ENCODE measurements at regions not wholly inside any gene's neighbourhood (a gene's known extent, or its start where the extent isn't known, plus 50 kb on each side); places are given as distances from the start of the nearest gene placed in this dataset.

DNA sequence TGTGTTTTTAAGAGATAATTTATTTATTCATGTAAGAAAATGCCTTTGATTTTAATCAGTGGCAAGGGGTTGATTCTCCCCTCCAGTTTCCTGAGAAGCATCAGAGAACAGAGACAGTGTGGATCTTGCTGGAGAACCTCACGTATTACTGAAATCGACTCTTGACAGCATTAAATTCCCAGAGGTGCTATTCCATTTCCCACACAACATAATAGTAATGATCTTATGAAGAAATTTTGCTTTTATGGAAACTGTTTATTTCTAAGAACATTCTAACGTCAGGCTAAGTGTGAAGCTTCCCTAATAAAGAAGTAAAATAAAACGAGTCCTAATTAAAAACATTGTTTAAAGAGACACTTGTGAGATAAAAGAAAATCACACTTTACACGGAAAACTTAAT, 293.1 kb upstream of the NRP1 start:
- H3K4me3 ChIP-seq (ENCODE audit: low read depth, low read length) = no peak overlapping the region
- TF ChIP-seq, protein P1, sequence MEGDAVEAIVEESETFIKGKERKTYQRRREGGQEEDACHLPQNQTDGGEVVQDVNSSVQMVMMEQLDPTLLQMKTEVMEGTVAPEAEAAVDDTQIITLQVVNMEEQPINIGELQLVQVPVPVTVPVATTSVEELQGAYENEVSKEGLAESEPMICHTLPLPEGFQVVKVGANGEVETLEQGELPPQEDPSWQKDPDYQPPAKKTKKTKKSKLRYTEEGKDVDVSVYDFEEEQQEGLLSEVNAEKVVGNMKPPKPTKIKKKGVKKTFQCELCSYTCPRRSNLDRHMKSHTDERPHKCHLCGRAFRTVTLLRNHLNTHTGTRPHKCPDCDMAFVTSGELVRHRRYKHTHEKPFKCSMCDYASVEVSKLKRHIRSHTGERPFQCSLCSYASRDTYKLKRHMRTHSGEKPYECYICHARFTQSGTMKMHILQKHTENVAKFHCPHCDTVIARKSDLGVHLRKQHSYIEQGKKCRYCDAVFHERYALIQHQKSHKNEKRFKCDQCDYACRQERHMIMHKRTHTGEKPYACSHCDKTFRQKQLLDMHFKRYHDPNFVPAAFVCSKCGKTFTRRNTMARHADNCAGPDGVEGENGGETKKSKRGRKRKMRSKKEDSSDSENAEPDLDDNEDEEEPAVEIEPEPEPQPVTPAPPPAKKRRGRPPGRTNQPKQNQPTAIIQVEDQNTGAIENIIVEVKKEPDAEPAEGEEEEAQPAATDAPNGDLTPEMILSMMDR (IDR thresholded peaks at IDR 0.05; ENCODE audit: low read depth, low read length, missing control alignments) = no peak
- no peak for DNase-seq (ENCODE audit: low read depth)

DNA sequence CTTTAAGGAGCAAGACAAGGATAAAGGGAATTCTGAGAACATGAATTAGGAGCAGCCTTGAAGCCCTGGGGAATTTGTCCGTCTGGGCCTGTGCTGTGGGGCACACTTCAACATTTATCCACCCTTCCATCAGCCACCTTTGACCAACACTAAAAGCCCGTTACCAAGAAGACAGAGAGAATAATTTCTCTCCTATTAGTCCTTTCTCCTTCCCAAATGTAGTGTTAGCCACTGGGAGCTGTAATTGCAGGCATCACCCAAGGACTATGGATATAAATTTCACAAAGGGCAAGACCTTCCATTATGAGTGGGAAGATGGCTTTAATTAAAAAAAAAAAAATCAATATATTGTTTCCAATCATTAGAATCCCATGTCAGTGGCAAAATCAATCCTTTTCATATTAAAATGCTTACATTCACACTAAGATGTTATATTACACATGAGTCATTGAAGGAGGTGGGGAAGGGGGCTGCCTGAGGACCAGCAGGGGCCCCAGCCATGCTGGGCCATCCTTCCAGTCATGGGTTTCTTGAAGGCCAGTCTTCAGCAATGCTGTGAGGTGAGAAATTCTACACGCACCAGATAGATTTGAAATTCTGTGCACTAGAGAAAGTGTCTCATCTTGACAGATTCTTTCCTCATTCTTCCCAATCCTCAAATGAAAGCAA, 292.5 kb upstream of the NRP1 start:
- TF ChIP-seq, protein P1 (IDR thresholded peaks at IDR 0.05; ENCODE audit: low read depth, low read length, missing control alignments) = no peak
- H3K4me3 ChIP-seq (ENCODE audit: low read depth, low read length) = no peak overlapping the region
- DNase-seq (ENCODE audit: low read depth) = no peak

DNA sequence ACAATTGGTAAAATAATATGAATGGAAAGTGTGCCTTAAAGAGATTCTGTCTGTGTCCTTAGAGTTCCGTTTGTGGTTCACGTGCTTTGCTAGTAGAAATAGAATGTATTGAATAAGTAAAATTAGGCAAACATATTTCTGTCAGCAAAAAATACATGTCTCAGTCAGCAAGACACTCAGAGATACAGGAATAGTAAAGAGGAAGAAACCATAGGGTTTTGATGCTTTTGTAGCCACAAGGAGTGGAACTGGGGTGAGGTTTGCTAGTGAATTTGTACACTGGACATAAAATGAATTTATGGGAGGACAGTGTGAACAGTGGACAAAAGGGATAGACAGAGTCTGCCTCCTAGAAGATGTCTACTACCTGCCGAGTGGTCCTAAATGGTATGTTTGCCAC, 289.2 kb upstream of the NRP1 start:
- no peak overlapping the region for H3K4me3 ChIP-seq (ENCODE audit: low read depth, low read length)
- TF ChIP-seq, protein P1 (IDR thresholded peaks at IDR 0.05; ENCODE audit: low read depth, low read length, missing control alignments) = no peak
- no peak for DNase-seq (ENCODE audit: low read depth)

DNA sequence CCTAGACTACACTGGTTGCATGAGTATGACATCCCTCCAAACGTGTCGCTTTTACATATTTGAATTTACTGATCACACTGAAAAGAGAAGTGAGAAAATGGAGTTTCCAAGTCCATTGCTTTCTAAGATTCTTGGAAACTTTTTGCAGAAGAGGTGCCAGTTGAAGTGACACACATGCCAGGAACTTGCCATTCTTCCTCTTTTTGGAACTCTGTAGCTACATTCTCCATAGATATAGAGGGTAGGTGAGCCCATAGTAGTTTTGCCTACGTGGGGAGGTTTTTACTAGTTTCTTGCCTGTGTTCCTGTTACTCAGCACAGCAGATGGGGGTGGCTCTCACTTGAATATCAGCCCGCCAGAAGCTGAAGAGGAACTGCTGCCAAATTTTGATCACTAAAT, 286.6 kb upstream of the NRP1 start:
- H3K4me3 ChIP-seq (ENCODE audit: low read depth, low read length) = no peak overlapping the region
- no peak for DNase-seq (ENCODE audit: low read depth)
- TF ChIP-seq, protein P1 (IDR thresholded peaks at IDR 0.05; ENCODE audit: low read depth, low read length, missing control alignments) = no peak

DNA sequence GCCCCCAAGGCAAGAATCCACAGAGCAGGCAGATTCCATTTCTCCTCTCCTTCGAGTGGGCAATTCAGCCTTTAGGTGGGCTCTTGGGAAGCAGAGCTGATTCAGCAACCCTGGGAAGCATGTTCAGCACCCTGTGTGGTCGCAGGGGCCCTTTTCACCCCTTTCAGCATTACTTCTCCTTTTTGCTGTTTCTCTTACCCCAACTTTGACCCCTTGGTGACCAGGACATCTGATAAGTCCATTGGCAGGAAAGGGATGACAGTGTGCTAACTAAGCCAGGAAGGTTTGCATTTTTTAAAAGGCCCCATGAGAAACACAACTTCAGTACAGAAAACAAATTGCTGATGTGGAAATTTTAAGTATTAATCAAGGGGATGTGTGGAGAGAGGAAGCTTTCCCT, 283.7 kb upstream of the NRP1 start:
- no peak overlapping the region for H3K4me3 ChIP-seq (ENCODE audit: low read depth, low read length)
- TF ChIP-seq, protein P1 (IDR thresholded peaks at IDR 0.05; ENCODE audit: low read depth, low read length, missing control alignments) = no peak
- no peak for DNase-seq (ENCODE audit: low read depth)

DNA sequence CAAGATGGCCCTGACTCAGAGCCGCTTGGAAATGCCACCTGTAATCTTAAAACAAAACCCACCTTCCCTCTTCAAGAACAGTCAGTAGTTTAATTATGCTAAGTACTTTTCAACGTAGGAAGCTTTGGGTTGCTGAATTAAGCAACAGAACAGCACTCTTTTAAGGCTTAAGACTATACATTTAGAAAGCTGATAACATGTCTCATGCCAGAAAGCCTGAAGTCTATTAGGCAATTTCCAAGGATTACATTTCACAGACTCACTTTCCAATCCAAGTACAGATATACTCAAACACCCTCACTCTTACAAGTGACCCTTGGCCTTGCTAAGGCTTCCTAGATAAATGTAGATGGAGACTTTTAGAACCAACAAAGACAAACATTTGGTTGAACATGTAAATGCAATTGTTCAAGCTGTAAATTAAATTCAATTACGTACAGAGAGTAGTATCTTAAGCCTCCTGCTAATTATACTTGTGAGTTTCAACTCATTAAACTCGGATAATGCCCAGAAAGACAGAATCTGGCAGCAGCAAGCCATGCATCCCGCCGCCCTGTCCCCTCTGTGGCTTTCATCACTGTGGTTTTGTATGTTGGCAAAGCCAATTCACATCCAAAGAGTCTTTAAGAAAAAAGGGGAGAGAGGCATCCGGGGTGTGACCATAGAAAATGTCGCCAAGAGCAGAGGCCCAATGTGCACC, 283.1 kb upstream of the NRP1 start:
- no peak overlapping the region for H3K4me3 ChIP-seq (ENCODE audit: low read depth, low read length)
- no peak for DNase-seq (ENCODE audit: low read depth)
- TF ChIP-seq, protein P1 (IDR thresholded peaks at IDR 0.05; ENCODE audit: low read depth, low read length, missing control alignments) = no peak

DNA sequence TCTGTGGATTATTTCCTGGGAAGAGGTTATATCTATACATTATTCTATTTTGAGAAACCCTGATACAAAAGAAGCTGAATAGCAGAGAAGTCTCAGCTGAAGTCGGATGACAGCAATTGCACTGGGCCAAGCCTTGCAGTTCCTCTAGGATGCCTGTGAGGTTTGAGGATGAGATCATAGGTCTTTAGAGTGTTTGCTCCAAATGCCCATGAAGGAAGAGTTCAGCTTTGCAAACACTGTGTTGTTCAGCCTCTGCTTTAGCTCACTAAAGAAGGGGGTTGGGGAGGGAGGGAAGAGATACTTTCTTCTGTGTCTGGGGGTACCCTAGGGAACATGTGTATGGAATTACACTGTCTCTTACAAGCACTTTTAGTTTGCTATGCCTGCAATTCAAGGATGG, 282.5 kb upstream of the NRP1 start:
- TF ChIP-seq, protein P1 (IDR thresholded peaks at IDR 0.05; ENCODE audit: low read depth, low read length, missing control alignments) = no peak
- H3K4me3 ChIP-seq (ENCODE audit: low read depth, low read length) = no peak overlapping the region
- DNase-seq (ENCODE audit: low read depth) = no peak
